Omental fat pad (tissue), 3 donors: ENCODE measurements at regions not wholly inside any gene's neighbourhood (a gene's known extent, or its start where the extent isn't known, plus 50 kb on each side); places are given as distances from the start of the nearest gene placed in this dataset.
A peak's percentile ranks its signal among the peaks of the same experiment; 100 is the strongest.
"Not testable (repeated sequence)": the region's sequence is repeated elsewhere in the genome, so short reads cannot be mapped to it uniquely, and the experiment has no call there.

Experiments
- ATAC-seq: fragments of 150-250 bp; one replicate; pipeline ENCODE4 v1.9.1; 2016; ENCODE audit warnings: mild to moderate bottlenecking, moderate library complexity; ENCODE audit not compliant: low FRiP score
- DNase-seq: peaks from one replicate; pipeline ENCODE4 v3.0.0-alpha.2; 2019; ENCODE audit warnings: low spot score
- CTCF ChIP-seq, 3 donors: fragments of 450-650 bp; IDR thresholded peaks; one replicate each; pipeline ENCODE4 v1.5.1; 2016 to 2017; ENCODE audit warnings: antibody characterized with exemption in 3 of 3, mild to moderate bottlenecking in 3 of 3, moderate library complexity in 2 of 3

DNA sequence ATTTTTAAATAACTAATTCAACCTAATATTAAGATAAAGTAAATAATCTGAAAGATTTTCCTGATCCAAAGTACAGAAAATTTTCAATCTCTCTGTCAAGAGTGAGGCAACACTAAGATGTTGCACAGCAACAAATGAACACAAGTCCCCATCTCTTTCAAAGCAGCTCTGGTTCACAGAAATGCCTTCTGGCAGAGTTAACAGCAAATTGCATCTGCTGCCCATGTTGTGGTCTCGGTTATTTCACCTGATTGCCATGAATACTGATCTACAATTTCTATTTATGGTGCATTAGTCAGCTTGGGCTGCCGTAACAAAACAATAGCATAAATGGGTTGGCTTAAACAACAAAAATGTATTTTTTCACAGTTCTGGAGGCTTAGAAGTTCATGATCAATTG, 167.3 kb downstream of the BCHE start:
- no peak for TF ChIP-seq CTCF (IDR thresholded peaks at IDR 0.05)
- ATAC-seq, result no peak
- DNase-seq, result no peak

DNA sequence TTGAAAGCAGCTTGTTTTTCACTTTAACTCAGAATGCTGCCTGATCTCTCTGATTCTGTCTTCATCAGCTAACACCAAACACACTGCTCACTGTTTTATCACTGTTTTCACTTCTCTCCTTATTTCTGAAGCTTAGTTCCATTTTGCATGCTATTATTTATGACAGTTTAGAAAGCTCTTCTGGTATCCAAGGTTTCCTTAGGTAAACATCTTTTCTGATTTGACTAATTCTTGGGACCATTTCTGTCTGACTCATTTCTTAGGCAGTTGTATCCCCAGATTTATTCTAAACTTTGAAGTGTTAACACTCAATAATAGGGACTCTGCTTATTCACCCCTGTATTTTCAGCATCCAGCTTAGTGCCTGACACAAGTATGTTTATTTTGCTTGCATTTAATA, 167.7 kb downstream of the BCHE start:
- TF ChIP-seq CTCF (IDR thresholded peaks at IDR 0.05), result no peak
- ATAC-seq, result peak; percentile 66
- DNase-seq, result no peak

- no peak for ATAC-seq
- no peak for TF ChIP-seq CTCF (IDR thresholded peaks at IDR 0.05)
These were observed 169.5 kb downstream of the BCHE start for GRCh38 chr3:165667676-165668075.

DNA sequence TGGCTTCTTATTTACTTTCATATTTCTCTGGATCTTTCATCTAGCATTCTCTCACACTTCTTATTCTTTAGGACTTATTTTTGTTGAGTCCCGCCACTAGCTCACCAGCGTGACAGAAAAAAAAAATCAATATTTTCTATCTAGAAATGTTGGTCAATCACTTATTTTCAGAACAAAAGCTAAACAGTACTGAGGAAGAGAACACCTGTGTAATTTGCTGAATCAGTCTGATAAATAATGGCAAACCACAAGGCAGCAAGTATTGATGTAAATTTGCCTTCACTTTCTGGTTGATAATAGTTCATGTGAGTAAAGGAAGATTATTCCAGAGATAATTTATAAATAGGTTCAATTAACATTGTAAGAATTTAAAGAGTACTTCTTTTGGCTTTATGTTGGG, 179.2 kb downstream of the BCHE start:
- ATAC-seq (no peak), DNase-seq (no peak)
- no peak for TF ChIP-seq CTCF (IDR thresholded peaks at IDR 0.05)

More at GRCh38 chr3:165667676-165668075, 169.5 kb downstream of the BCHE start:
- DNase-seq, result no peak

GRCh38 chr3:165653130-165653778, 184.0 kb downstream of the BCHE start:
- no peak for DNase-seq
- ATAC-seq, result no peak
- no peak for TF ChIP-seq CTCF (IDR thresholded peaks at IDR 0.05)

GRCh38 chr3:165649282-165649681, 187.9 kb downstream of the BCHE start:
- not testable (repeated sequence) for DNase-seq, ATAC-seq

DNA sequence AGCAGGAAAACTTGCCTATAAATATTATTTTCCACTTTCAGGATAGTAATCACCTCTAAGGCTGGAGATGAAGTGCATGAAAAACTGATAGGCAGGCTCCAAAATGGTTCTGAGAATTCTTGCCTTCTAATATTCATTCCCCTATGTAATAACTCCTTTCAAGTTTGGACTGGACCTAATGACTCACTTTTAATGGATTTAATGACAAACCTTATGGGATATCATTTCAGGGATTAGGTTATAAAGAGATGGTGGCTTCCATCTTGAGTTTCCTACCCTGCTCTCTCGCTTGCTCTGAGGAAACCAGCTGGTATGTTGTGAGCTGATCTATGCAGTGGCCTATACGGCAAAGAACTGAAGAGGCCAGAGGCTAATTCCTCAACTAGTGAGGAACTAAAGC, 192.0 kb downstream of the BCHE start:
- TF ChIP-seq CTCF (IDR thresholded peaks at IDR 0.05), result no peak
- ATAC-seq (no peak), DNase-seq (no peak)
